ENCODE measurements at regions not wholly inside any gene's neighbourhood (a gene's known extent, or its start where the extent isn't known, plus 50 kb on each side); places are given as distances from the start of the nearest gene placed in this dataset.

- TF ChIP-seq, protein P1, sequence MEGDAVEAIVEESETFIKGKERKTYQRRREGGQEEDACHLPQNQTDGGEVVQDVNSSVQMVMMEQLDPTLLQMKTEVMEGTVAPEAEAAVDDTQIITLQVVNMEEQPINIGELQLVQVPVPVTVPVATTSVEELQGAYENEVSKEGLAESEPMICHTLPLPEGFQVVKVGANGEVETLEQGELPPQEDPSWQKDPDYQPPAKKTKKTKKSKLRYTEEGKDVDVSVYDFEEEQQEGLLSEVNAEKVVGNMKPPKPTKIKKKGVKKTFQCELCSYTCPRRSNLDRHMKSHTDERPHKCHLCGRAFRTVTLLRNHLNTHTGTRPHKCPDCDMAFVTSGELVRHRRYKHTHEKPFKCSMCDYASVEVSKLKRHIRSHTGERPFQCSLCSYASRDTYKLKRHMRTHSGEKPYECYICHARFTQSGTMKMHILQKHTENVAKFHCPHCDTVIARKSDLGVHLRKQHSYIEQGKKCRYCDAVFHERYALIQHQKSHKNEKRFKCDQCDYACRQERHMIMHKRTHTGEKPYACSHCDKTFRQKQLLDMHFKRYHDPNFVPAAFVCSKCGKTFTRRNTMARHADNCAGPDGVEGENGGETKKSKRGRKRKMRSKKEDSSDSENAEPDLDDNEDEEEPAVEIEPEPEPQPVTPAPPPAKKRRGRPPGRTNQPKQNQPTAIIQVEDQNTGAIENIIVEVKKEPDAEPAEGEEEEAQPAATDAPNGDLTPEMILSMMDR (IDR thresholded peaks at IDR 0.05): no peak
- no peak for TF ChIP-seq POLR2AphosphoS5 (IDR thresholded peaks at IDR 0.05; ENCODE audit: insufficient read depth in 1 of 2, low read depth in 1 of 2)
Observed at GRCh38 chr2:610491-610890, 66.7 kb downstream of the TMEM18 start.

All from vagina (tissue), 2 donors.